AG04450 (cell line): ENCODE measurements at regions not wholly inside any gene's neighbourhood (a gene's known extent, or its start where the extent isn't known, plus 50 kb on each side); places are given as distances from the start of the nearest gene placed in this dataset.

Experiments used
- CTCF ChIA-PET: fragments of 300-600, 350-600 bp; formaldehyde crosslinking; extraction: SDS; loops from one replicate; lab custom pipeline; 2022; ENCODE audit warnings: antibody characterized with exemption, inconsistent platforms; lab: Charles Lee
- POLR2A ChIA-PET: fragments of 350-600 bp; formaldehyde crosslinking; extraction: SDS; loops from one replicate; lab custom pipeline; 2021; ENCODE audit warnings: antibody characterized with exemption, inconsistent platforms; lab: Yijun Ruan, JAX
- DNase-seq: peaks from one replicate; pipeline ENCODE4 v3.0.0-alpha.2; 2011; ENCODE audit warnings: low read depth, low spot score
- H3K27ac ChIP-seq: one replicate; pipeline ENCODE4 v1.5.1; 2012; ENCODE audit warnings: low read depth, low read length, control low read depth
- H3K27me3 ChIP-seq: one replicate; pipeline ENCODE4 v1.6.0; 2012; ENCODE audit warnings: low read length; ENCODE audit not compliant: control insufficient read depth, insufficient read depth
- H3K4me3 ChIP-seq: 2 replicates; pipeline ENCODE4 v1.5.1; 2011; ENCODE audit warnings: mild to moderate bottlenecking, low read depth, low read length, control low read depth
- H3K9me3 ChIP-seq: 2 replicates; pipeline ENCODE4 v1.5.1; 2012; ENCODE audit warnings: low read length; ENCODE audit not compliant: control insufficient read depth, insufficient read depth
- TF ChIP-seq, protein P1 (sequence below): IDR thresholded peaks from 2 replicates; pipeline ENCODE4 v1.5.1; 2011; ENCODE audit warnings: low read depth, low read length, control low read depth, inconsistent platforms

DNA sequence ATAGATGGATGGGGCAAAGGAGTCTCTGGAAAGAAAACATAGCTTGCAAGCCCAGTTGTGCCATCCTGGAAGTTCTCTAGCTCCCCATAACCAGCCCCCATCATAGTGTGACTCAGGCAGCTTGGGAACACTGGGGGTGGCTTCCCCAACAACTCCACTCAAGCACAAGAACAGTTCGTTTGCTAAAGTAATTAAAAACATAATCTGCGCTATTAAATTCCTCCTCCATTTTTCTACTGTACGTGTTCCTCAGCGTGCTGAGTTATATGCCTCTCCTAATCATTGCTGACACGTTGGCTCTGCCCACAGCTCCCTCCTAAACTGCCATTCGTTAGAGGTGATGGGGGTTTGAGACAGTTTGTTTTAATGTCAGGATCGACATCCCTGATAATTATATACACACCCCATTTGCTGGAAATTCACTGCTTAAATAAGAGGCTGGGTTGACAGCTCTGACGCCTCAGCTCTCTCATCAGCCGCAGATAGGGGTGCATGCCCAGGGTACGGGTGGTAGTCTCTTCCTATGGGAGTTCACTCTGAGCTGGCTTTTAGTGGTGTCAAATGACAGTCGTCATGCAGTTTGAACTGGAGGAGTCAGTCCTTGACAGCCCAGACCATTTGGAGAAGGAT lies 59.5 kb upstream of the SEZ6L start:
- ChIA-PET CTCF (no interaction called here), POLR2A (no interaction called here)
- H3K9me3 ChIP-seq, result peaks cover 28% of the 10 kb centered on the region; the same call in 1 of the 2 replicates
- TF ChIP-seq, protein P1, sequence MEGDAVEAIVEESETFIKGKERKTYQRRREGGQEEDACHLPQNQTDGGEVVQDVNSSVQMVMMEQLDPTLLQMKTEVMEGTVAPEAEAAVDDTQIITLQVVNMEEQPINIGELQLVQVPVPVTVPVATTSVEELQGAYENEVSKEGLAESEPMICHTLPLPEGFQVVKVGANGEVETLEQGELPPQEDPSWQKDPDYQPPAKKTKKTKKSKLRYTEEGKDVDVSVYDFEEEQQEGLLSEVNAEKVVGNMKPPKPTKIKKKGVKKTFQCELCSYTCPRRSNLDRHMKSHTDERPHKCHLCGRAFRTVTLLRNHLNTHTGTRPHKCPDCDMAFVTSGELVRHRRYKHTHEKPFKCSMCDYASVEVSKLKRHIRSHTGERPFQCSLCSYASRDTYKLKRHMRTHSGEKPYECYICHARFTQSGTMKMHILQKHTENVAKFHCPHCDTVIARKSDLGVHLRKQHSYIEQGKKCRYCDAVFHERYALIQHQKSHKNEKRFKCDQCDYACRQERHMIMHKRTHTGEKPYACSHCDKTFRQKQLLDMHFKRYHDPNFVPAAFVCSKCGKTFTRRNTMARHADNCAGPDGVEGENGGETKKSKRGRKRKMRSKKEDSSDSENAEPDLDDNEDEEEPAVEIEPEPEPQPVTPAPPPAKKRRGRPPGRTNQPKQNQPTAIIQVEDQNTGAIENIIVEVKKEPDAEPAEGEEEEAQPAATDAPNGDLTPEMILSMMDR, result no peak
- no peaks in the 10 kb centered on the region for H3K27me3 ChIP-seq
- H3K27ac ChIP-seq, result no peak overlapping the region
- no peak for DNase-seq
- no peak overlapping the region for H3K4me3 ChIP-seq

DNA sequence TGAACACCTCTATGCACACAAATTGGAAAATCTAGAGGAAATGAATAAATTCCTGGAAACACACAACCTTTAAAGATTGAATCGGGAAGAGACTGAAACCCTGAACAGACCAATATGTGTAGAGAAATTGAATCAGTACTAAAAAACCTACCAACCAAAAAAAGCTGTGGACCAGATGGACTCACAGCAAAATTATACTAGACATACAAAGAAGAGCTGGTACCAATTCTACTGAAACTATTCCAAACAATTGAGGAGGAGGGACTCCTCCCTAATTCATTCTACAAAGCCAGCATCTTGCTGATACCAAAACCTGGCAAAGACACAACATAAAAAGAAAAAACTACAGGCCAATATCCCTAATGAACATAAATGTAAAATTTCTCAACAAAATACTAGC lies 54.4 kb upstream of the SEZ6L start:
- CTCF ChIA-PET, result no interaction called here
- H3K4me3 ChIP-seq, result no peak overlapping the region
- H3K27ac ChIP-seq, result no peak overlapping the region
- TF ChIP-seq, protein P1, result no peak
- POLR2A ChIA-PET, result no interaction called here
- H3K27me3 ChIP-seq, result no peaks in the 10 kb centered on the region
- DNase-seq, result no peak
- peaks cover 9% of the 10 kb centered on the region; the same call in 1 of the 2 replicates for H3K9me3 ChIP-seq

DNA sequence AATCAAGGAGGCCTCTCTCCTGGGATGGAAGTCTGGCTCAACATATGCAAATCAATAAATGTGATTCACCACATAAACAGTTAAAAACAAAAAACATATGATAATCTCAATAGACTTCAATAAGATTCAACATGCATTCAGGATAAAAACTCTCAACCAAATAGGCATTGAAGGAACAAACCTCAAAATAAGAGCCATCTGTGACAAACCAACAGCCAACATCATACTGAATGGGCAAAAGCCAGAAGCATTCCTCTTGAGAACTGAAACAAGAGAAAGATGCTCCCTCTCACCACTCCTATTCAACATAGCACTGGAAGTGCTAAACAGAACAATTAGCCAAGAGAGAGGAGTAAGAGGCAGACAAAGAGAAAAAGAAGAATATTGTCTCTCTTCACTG lies 54.0 kb upstream of the SEZ6L start:
- TF ChIP-seq, protein P1, result no peak
- ChIA-PET POLR2A (no interaction called here), CTCF (no interaction called here)
- Histone ChIP-seq H3K4me3 (no peak overlapping the region), H3K9me3 (peaks cover 6% of the 10 kb centered on the region; the same call in 1 of the 2 replicates), H3K27ac (no peak overlapping the region), H3K27me3 (no peaks in the 10 kb centered on the region)
- DNase-seq, result no peak
